Glutamatergic neuron (in vitro differentiated cells): ENCODE measurements at regions not wholly inside any gene's neighbourhood (a gene's known extent, or its start where the extent isn't known, plus 50 kb on each side); places are given as distances from the start of the nearest gene placed in this dataset.

Experiments used
- DNase-seq: peaks from one replicate; pipeline ENCODE4 v3.0.0; 2022
- H3K27ac Mint-ChIP-seq: one replicate; pipeline ENCODE4 v1.8.0; 2020; ENCODE audit warnings: mild to moderate bottlenecking, mixed read lengths, inconsistent platforms; ENCODE audit not compliant: unreplicated experiment
- H3K27me3 Mint-ChIP-seq: one replicate; pipeline ENCODE4 v1.8.0; 2020; ENCODE audit warnings: mild to moderate bottlenecking, moderate library complexity, mixed read lengths, inconsistent platforms; ENCODE audit not compliant: unreplicated experiment
- H3K36me3 Mint-ChIP-seq: one replicate; pipeline ENCODE4 v1.8.0; 2020; ENCODE audit warnings: mild to moderate bottlenecking, mixed read lengths, inconsistent platforms; ENCODE audit not compliant: unreplicated experiment
- H3K4me1 Mint-ChIP-seq: one replicate; pipeline ENCODE4 v1.8.0; 2020; ENCODE audit warnings: mild to moderate bottlenecking, low read depth, mixed read lengths, inconsistent platforms; ENCODE audit not compliant: unreplicated experiment
- H3K4me3 Mint-ChIP-seq: one replicate; pipeline ENCODE4 v1.8.0; 2020; ENCODE audit warnings: mild to moderate bottlenecking, mixed read lengths, inconsistent platforms; ENCODE audit not compliant: unreplicated experiment
- H3K9me3 Mint-ChIP-seq: one replicate; pipeline ENCODE4 v1.8.0; 2020; ENCODE audit warnings: mild to moderate bottlenecking, moderate library complexity, mixed read lengths, inconsistent platforms; ENCODE audit not compliant: unreplicated experiment
- TF ChIP-seq, protein P1 (sequence below): fragments of 200-600 bp; sonication (generic); IDR thresholded peaks from one replicate; pipeline ENCODE4 v1.5.0; 2021; ENCODE audit not compliant: partially characterized antibody, unreplicated experiment

DNA sequence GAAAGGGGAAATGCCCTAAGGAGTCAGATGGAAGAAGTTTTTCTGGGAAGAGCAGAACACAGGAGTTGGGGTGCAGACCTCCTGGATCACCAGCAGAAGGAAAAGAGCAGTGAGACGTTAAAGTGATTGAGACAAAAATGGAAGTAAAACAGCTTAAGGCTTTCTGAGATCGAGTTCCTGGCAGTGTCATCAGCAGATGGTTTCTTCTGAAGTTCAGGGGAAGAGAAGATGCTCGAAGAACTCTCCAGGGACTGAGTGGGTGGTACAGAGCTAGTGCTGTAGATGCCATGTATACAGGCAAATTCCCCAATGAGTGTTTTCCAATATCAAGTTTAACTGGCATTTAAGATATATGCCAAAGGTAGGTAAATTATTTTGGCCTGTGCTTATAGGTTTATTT lies 272.2 kb upstream of the KLF12 start:
- Mint-ChIP-seq H3K9me3 (no peaks in the 10 kb centered on the region), H3K27me3 (no peaks in the 10 kb centered on the region), H3K4me3 (peak overlapping the region; percentile 4), H3K36me3 (peaks cover 5% of the 10 kb centered on the region), H3K4me1 (peaks cover 3% of the 10 kb centered on the region), H3K27ac (no peak overlapping the region)
- TF ChIP-seq, protein P1, sequence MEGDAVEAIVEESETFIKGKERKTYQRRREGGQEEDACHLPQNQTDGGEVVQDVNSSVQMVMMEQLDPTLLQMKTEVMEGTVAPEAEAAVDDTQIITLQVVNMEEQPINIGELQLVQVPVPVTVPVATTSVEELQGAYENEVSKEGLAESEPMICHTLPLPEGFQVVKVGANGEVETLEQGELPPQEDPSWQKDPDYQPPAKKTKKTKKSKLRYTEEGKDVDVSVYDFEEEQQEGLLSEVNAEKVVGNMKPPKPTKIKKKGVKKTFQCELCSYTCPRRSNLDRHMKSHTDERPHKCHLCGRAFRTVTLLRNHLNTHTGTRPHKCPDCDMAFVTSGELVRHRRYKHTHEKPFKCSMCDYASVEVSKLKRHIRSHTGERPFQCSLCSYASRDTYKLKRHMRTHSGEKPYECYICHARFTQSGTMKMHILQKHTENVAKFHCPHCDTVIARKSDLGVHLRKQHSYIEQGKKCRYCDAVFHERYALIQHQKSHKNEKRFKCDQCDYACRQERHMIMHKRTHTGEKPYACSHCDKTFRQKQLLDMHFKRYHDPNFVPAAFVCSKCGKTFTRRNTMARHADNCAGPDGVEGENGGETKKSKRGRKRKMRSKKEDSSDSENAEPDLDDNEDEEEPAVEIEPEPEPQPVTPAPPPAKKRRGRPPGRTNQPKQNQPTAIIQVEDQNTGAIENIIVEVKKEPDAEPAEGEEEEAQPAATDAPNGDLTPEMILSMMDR: no peak
- no peak for DNase-seq

DNA sequence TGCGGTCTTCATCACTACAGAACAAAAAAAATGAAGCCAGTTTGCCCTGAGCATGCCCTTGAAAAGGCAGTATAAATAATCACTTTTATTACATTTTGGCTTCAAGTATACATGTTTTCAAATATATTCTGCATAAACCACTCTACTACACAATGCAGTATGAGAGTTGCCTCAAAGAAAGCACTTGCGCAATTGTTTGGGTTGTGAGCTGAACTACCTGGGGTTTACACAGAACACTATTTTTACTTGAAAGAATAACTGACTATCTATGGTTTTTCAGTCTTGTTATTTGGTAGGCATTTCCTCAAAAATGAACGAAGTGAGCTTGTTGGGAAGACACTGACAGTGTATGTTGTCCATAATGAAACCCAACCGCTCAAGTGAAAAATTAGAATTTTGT lies 264.4 kb upstream of the KLF12 start:
- Mint-ChIP-seq H3K4me3 (no peak overlapping the region), H3K36me3 (peaks cover 5% of the 10 kb centered on the region), H3K27me3 (no peaks in the 10 kb centered on the region), H3K27ac (no peak overlapping the region), H3K9me3 (no peaks in the 10 kb centered on the region), H3K4me1 (no peaks in the 10 kb centered on the region)
- TF ChIP-seq, protein P1: no peak
- no peak for DNase-seq

DNA sequence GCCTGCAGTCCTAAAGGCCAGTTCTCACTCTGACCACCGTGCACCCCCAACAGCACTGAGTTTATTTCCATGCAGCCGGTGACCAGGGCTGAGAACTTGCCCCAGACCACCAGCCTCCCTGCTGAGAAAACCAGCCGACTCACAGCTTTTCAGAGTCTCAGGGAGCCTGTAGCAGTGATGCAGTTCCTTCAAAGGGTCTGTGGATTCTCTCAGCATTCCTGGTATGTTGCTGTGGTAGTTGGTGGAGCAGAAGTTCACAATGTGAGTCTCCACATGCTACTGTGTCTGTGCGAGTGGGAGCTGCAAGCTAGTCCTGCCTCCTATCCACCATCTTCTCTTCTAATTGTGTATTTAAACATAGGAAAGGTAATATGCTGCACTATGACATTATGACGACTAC lies 254.9 kb upstream of the KLF12 start:
- Mint-ChIP-seq H3K27me3 (no peaks in the 10 kb centered on the region), H3K4me1 (no peaks in the 10 kb centered on the region), H3K4me3 (no peak overlapping the region), H3K9me3 (no peaks in the 10 kb centered on the region), H3K27ac (no peak overlapping the region), H3K36me3 (peaks cover 10% of the 10 kb centered on the region)
- TF ChIP-seq, protein P1: no peak
- no peak for DNase-seq

DNA sequence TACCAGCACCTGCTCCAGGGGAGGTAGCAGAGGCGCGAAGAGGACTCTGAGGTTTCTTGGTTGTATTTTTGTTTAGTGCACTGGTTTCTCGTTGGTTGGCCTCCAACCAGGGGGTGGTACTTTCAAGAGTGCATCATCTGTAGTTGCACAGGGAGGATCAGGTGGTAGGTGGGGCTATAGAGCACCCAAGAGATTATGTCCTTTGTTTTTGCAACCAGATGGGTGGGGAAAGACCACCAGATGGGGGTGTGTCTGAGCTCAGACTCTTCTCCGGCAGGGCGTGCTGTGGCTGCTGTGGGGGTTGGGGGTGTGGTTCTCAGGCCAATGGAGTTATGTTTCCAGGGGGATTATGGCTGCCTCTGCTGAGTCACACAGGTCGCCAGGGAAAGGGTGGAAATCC lies 254.4 kb upstream of the KLF12 start:
- TF ChIP-seq, protein P1: no peak
- no peak for DNase-seq
- Mint-ChIP-seq H3K4me3 (no peak overlapping the region), H3K27ac (no peak overlapping the region), H3K4me1 (no peaks in the 10 kb centered on the region), H3K36me3 (peaks cover 10% of the 10 kb centered on the region), H3K9me3 (no peaks in the 10 kb centered on the region), H3K27me3 (no peaks in the 10 kb centered on the region)

DNA sequence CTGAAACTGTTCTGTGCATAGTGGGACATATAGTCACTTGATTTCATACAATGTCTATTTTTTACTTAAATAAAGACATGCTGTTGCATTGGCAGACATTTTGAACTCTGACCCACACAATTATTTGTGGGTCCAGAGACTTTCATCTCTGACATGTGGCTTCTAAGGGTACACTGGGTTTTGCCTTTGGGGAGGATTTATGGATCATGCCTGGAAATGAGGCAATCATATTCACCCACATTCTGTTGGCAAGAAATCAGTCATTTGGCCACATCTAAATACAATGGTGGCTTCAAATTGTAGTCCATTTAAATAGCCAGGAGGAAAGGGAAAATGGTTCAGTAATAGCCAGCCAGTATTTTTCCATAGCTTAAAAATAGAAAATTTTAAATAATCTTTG lies 238.3 kb upstream of the KLF12 start:
- Mint-ChIP-seq H3K4me1 (peaks cover 2% of the 10 kb centered on the region), H3K4me3 (no peak overlapping the region), H3K36me3 (no peaks in the 10 kb centered on the region), H3K27ac (no peak overlapping the region), H3K9me3 (no peaks in the 10 kb centered on the region), H3K27me3 (peaks cover 3% of the 10 kb centered on the region)
- DNase-seq: no peak
- TF ChIP-seq, protein P1: no peak
